Activated naive CD4-positive, alpha-beta T cell treated with anti-CD3 and anti-CD28 coated beads, Interleukin-2, amount 50 U/mL, for 24 hours (primary cell): ENCODE measurements at regions not wholly inside any gene's neighbourhood (a gene's known extent, or its start where the extent isn't known, plus 50 kb on each side); places are given as distances from the start of the nearest gene placed in this dataset.
"Not testable (repeated sequence)": the region's sequence is repeated elsewhere in the genome, so short reads cannot be mapped to it uniquely, and the experiment has no call there.

ENCODE experiments used
- H3K27ac Mint-ChIP-seq: one replicate; pipeline ENCODE4 v1.8.0; 2021; ENCODE audit warnings: mild to moderate bottlenecking, mixed read lengths
- H3K27me3 Mint-ChIP-seq: one replicate; pipeline ENCODE4 v1.8.0; 2021; ENCODE audit warnings: mixed read lengths
- H3K36me3 Mint-ChIP-seq: one replicate; pipeline ENCODE4 v1.8.0; 2021; ENCODE audit warnings: mixed read lengths
- H3K4me1 Mint-ChIP-seq: one replicate; pipeline ENCODE4 v1.8.0; 2021; ENCODE audit warnings: mixed read lengths
- H3K4me3 Mint-ChIP-seq: one replicate; pipeline ENCODE4 v1.8.0; 2021; ENCODE audit warnings: mild to moderate bottlenecking, mixed read lengths
- H3K9me3 Mint-ChIP-seq: one replicate; pipeline ENCODE4 v1.8.0; 2021; ENCODE audit warnings: mixed read lengths

DNA sequence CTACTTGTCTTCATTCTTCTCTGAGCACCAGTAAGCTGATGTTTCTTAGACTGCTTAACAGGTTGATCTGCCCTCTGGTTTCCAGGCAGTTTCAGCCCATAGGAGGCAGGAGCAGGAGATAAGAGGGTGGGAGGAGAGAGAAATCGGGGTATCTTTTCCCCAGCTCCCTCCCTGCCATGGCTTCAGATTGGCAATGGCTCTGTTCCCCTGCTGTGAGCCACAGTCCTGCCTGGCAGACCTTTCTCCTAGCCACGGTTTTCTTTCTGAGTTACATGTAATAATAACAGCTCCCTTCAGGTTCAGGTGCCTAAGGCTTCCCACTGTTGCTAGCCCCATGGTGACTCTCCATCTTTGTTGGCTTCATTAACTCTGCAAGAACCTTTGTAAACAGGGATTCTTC, 115.3 kb downstream of the CD83 start:
- Mint-ChIP-seq H3K4me3 (no peak overlapping the region), H3K36me3 (no peaks in the 10 kb centered on the region), H3K27ac (no peak overlapping the region), H3K4me1 (peaks cover 20% of the 10 kb centered on the region), H3K27me3 (no peaks in the 10 kb centered on the region), H3K9me3 (no peaks in the 10 kb centered on the region)

DNA sequence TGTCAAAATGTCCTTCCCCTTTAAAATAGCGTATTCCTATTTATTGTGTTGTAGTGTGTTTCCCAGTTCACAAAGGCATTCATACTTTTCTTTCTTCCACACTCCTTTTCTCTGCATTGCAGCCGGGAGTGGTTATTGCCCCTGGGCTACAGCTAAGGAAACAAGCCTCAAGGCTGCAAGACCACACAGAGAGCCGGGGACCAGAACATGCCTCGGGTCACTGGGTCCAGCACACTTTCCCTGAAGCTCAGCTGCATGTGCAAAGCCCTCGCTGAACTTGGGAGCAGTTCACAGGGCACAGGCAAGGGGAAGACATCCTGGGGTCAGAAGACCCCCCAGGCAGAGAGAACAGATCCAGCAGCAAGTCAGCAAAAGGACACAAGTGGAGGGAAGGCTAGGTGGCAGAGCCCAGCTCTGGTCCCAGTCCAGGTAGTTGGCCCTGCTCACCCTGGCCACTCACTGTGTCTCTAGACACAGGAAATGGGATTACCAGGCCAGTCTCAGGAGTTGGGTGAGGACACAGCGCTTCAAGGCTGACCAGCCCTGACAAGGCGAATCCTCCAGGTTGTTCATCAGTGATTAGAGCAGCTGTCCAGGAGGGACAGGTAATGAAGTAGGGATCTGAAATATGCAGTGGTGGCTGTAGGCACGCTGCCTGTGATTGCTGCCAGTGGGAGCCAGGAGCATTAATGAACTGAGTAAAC, 118.2 kb downstream of the CD83 start:
- no peaks in the 10 kb centered on the region for H3K9me3 Mint-ChIP-seq

DNA sequence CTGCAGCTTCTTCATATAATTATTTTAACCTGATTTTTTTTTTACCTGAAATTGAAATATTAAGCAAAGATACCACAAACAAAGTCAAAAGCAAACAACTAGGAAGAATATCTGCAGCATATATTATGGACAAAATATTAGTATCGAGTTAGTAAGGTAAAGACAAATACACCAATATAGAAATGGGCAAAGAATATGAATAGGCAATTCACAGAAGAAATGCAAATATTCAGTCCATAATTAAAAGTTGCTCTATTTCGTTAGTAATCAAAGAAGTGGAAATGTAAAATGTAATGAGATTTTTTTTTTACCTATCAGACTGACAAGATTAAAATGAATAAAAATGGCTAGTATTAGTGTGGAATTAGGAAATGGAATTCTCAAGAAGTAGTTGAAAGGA, 121.5 kb downstream of the CD83 start:
- no peak overlapping the region for H3K4me3 Mint-ChIP-seq
- H3K36me3 Mint-ChIP-seq = no peaks in the 10 kb centered on the region
- no peaks in the 10 kb centered on the region for H3K9me3 Mint-ChIP-seq
- no peak overlapping the region for H3K27ac Mint-ChIP-seq
- no peaks in the 10 kb centered on the region for H3K27me3 Mint-ChIP-seq
- H3K4me1 Mint-ChIP-seq = peaks cover 5% of the 10 kb centered on the region

More for the DNA sequence above, 118.2 kb downstream of the CD83 start:
- Mint-ChIP-seq H3K27ac (no peak overlapping the region), H3K4me1 (peaks cover 10% of the 10 kb centered on the region), H3K27me3 (no peaks in the 10 kb centered on the region), H3K36me3 (no peaks in the 10 kb centered on the region), H3K4me3 (no peak overlapping the region)

- no peak overlapping the region for H3K27ac Mint-ChIP-seq
These were observed 123.0 kb downstream of the CD83 start for GRCh38 chr6:14240411-14241166.

DNA sequence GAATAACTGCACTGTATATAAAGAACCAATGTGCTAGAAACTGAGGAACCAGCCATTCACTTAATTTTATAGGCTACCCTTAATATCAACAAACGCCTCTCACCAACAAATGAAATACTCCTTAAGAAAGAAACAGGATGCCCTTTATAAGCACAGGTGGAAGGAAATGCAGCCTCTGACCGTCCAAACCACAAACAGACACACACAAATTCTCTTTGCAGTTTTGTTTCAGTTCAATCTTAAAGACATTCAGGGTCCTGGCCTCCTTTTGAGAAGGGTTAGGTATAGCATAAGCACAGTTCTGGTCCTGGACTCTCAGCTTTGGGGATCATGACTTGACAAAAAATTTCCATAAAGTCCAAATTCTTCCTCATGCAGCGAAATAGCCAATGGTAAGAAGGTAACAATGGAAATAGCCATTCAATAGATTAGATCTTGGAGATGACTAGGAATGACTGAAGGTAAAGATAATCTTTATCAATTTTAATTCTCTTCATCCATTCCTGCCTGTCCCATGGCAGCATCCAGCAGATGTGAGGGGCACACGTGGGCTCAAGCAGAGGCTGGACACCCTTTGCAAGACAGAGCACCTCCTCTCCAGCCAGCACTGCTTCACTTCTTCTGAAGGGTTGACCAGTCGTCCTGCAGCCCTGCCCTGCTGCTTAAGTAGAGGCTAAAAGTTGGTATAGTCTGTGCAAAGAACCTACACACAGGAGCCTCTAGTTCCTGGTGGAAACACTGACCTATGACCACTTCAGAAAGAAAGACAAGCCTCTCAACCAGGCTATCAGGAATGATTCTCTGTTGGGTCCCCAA, 123.9 kb downstream of the CD83 start:
- Mint-ChIP-seq H3K9me3 (no peaks in the 10 kb centered on the region), H3K4me1 (peaks cover 5% of the 10 kb centered on the region), H3K27me3 (no peaks in the 10 kb centered on the region), H3K4me3 (no peak overlapping the region), H3K36me3 (no peaks in the 10 kb centered on the region), H3K27ac (no peak overlapping the region)

More at GRCh38 chr6:14240411-14241166, 123.0 kb downstream of the CD83 start:
- Mint-ChIP-seq H3K9me3 (no peaks in the 10 kb centered on the region), H3K4me1 (peaks cover 5% of the 10 kb centered on the region), H3K36me3 (no peaks in the 10 kb centered on the region), H3K27me3 (no peaks in the 10 kb centered on the region), H3K4me3 (no peak overlapping the region)

DNA sequence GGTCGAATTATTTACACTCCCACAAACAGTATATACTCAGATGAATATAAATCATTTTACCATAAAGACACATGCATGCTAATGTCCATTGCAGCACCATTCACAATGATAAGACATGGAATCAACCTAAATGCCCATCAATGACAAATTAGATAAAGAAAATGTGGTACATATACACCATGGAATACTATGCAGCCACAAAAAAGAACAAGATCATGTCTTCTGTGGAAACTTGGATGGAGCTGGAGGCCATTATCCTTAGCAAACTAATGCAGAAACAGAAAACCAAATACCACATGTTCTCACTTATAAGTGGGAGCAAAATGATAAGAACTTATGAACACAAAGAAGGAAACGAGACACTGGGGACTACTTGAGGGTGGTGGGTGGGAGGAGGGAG, 125.3 kb downstream of the CD83 start:
- H3K4me1 Mint-ChIP-seq, H3K36me3 Mint-ChIP-seq, H3K27me3 Mint-ChIP-seq, H3K27ac Mint-ChIP-seq, H3K9me3 Mint-ChIP-seq, H3K4me3 Mint-ChIP-seq: not testable (repeated sequence)

DNA sequence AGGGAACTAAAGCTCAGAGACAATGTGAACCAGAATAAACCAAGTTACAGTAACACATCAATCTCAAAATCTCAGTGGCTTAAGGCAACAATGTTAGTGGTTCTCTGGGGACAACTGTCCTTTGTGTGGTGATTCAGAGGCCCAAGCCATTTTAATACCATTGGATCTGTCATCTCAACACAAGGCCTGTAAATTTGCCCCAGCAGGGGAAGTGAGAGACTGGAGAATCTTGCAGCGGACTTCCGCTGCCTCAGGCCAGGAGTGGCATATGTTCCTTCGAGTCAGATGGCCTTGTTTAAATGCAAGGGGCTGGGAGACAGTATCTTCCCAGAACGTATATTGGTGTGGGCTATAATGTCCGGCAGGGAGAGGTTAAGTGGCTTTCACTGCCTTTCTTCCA, 126.0 kb downstream of the CD83 start:
- peaks cover 5% of the 10 kb centered on the region for H3K4me1 Mint-ChIP-seq

DNA sequence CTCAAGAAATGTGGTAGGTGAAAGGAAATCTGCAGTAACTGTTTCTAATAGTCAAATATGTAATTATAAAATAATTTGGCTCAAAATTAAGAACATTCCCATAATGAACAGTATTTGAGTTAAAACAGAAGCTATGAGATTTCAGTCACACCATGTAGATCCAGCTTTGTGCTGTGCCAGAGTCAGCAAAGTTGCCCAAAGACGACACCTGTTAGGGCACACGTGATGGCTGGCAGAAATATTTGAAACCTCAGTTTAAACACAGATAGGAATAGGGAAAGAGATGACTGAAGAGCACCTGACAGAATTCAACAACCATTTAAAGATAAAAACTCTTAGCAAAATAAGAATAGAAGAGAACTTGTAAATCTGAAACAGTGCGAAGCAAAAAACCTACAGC, 129.3 kb downstream of the CD83 start:
- H3K27ac Mint-ChIP-seq = no peak overlapping the region
- no peaks in the 10 kb centered on the region for H3K4me1 Mint-ChIP-seq
- H3K4me3 Mint-ChIP-seq = no peak overlapping the region
- H3K27me3 Mint-ChIP-seq = no peaks in the 10 kb centered on the region
- no peaks in the 10 kb centered on the region for H3K9me3 Mint-ChIP-seq
- no peaks in the 10 kb centered on the region for H3K36me3 Mint-ChIP-seq

More for the DNA sequence above, 126.0 kb downstream of the CD83 start:
- Mint-ChIP-seq H3K27ac (no peak overlapping the region), H3K4me3 (no peak overlapping the region), H3K36me3 (no peaks in the 10 kb centered on the region), H3K9me3 (no peaks in the 10 kb centered on the region), H3K27me3 (no peaks in the 10 kb centered on the region)

GRCh38 chr6:14250573-14250972, 133.0 kb downstream of the CD83 start:
- no peaks in the 10 kb centered on the region for H3K4me1 Mint-ChIP-seq
- H3K9me3 Mint-ChIP-seq = no peaks in the 10 kb centered on the region
- H3K4me3 Mint-ChIP-seq = no peak overlapping the region
- no peaks in the 10 kb centered on the region for H3K36me3 Mint-ChIP-seq
- no peaks in the 10 kb centered on the region for H3K27me3 Mint-ChIP-seq
- H3K27ac Mint-ChIP-seq = no peak overlapping the region

- H3K27me3 Mint-ChIP-seq = no peaks in the 10 kb centered on the region
- no peak overlapping the region for H3K27ac Mint-ChIP-seq
- no peak overlapping the region for H3K4me3 Mint-ChIP-seq
- no peaks in the 10 kb centered on the region for H3K4me1 Mint-ChIP-seq
- H3K36me3 Mint-ChIP-seq = no peaks in the 10 kb centered on the region
- H3K9me3 Mint-ChIP-seq = no peaks in the 10 kb centered on the region
These were observed 134.8 kb downstream of the CD83 start for GRCh38 chr6:14252271-14252850.

DNA sequence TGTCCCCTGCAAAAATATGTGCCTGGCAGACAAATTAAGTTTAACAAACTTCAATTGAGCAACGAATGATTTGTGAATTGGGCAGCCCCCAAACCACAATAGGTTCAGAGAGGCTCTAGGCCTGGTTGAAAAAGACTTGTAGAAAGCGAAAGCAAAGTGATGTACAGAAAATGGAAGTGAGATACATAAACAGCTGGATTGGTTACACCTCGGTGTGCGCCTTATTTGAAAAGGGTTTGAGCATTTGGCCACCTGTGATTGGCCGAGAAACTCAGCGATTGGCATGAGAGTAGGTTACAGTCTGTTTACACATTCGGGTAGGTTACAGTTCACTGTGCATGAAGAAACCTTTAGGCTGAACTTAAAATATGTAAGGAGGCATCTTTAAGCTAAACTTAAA, 136.9 kb downstream of the CD83 start:
- Mint-ChIP-seq H3K36me3 (no peaks in the 10 kb centered on the region), H3K4me3 (no peak overlapping the region), H3K9me3 (no peaks in the 10 kb centered on the region), H3K4me1 (no peaks in the 10 kb centered on the region), H3K27ac (no peak overlapping the region), H3K27me3 (no peaks in the 10 kb centered on the region)

GRCh38 chr6:14255916-14256315, 138.3 kb downstream of the CD83 start:
- peaks cover 4% of the 10 kb centered on the region for H3K9me3 Mint-ChIP-seq
- no peak overlapping the region for H3K27ac Mint-ChIP-seq
- H3K4me3 Mint-ChIP-seq = no peak overlapping the region
- H3K36me3 Mint-ChIP-seq = peaks cover 2% of the 10 kb centered on the region
- H3K27me3 Mint-ChIP-seq = no peaks in the 10 kb centered on the region
- H3K4me1 Mint-ChIP-seq = no peaks in the 10 kb centered on the region

GRCh38 chr6:14258117-14258516, 140.5 kb downstream of the CD83 start:
- Mint-ChIP-seq H3K9me3 (peaks cover 6% of the 10 kb centered on the region), H3K27ac (no peak overlapping the region)

DNA sequence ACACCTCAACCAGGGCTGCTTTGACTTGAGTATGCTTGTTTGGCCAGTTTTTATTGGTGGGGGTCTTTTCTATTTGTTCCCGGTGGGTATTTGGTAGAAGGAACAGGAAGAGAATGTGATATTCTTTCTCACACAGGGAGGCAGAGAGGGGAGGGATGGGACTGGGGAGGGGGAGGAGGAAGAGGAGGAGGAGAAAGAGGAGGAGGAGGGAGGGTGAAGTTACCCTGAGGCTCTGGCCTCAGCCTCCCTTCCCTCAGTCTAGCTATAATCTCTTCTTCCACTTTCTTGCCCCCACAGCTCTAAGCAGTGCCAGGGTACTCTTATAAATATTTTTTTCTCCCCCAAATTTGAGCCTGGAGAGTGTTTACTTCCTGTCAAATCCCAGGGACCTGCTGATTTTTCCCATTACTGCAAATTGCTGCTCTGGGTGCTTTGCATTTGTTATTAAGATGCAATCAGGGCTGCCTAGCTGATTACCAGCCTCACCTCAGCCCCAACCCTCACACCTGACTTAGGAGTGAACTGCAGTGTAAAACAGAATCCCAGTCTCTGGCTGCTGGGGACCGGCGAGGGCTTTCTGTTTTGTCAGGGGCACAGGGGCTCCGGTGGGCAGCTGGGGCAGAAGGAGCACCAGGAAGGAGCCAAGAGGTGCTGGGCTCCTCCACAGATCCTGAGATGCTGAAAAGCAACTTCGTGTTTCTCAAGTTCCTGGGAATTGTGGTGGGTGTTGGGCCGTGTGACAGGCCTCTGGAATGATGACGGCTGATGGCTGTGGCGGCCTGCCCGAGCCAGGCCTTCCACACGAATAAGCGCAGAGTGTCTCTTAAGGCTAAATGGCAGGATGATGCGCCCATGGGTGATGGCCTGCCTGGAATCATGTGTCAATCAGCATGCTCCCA, 141.4 kb downstream of the CD83 start:
- peaks cover 6% of the 10 kb centered on the region for H3K9me3 Mint-ChIP-seq
- no peaks in the 10 kb centered on the region for H3K4me1 Mint-ChIP-seq
- H3K27ac Mint-ChIP-seq = no peak overlapping the region
- H3K27me3 Mint-ChIP-seq = no peaks in the 10 kb centered on the region
- H3K36me3 Mint-ChIP-seq = peaks cover 2% of the 10 kb centered on the region
- H3K4me3 Mint-ChIP-seq = no peak overlapping the region

More at GRCh38 chr6:14258117-14258516, 140.5 kb downstream of the CD83 start:
- Mint-ChIP-seq H3K4me1 (no peaks in the 10 kb centered on the region), H3K4me3 (no peak overlapping the region), H3K27me3 (no peaks in the 10 kb centered on the region), H3K36me3 (peaks cover 2% of the 10 kb centered on the region)
